Karpas-422 (cell line): ENCODE measurements at regions not wholly inside any gene's neighbourhood (a gene's known extent, or its start where the extent isn't known, plus 50 kb on each side); places are given as distances from the start of the nearest gene placed in this dataset.

ENCODE experiments used
- DNase-seq: peaks from one replicate; pipeline ENCODE4 v3.0.0-alpha.2; 2015
- H2AFZ ChIP-seq: fragments of 200-600 bp; sonication (generic); 2 replicates; pipeline ENCODE4 v1.6.1; 2014; ENCODE audit warnings: antibody characterized with exemption, low read length, mixed read lengths
- H3K27ac ChIP-seq: fragments of 200-600 bp; sonication (generic); 2 replicates; pipeline ENCODE4 v1.5.1; 2014; ENCODE audit warnings: mild to moderate bottlenecking, low read length, moderate library complexity
- H3K27me3 ChIP-seq: fragments of 200-600 bp; sonication (generic); 2 replicates; pipeline ENCODE4 v1.6.1; 2014; ENCODE audit warnings: low read length, mixed read lengths
- H3K36me3 ChIP-seq: fragments of 200-600 bp; sonication (generic); 2 replicates; pipeline ENCODE4 v1.6.1; 2014; ENCODE audit warnings: low read length, mixed read lengths; ENCODE audit not compliant: insufficient read depth
- H3K4me1 ChIP-seq: fragments of 200-600 bp; sonication (generic); 2 replicates; pipeline ENCODE4 v1.6.1; 2014; ENCODE audit warnings: mild to moderate bottlenecking, low read length, mixed read lengths
- H3K4me2 ChIP-seq: fragments of 200-600 bp; sonication (generic); 2 replicates; pipeline ENCODE4 v1.6.1; 2014; ENCODE audit warnings: low read length, low read depth, mild to moderate bottlenecking; ENCODE audit not compliant: poor library complexity, severe bottlenecking
- H3K4me3 ChIP-seq: fragments of 200-600 bp; sonication (generic); 2 replicates; pipeline ENCODE4 v1.5.1; 2014; ENCODE audit warnings: mild to moderate bottlenecking, antibody characterized with exemption, low read length, mixed read lengths
- H3K79me2 ChIP-seq: fragments of 200-600 bp; sonication (generic); 2 replicates; pipeline ENCODE4 v1.6.1; 2014; ENCODE audit warnings: mild to moderate bottlenecking, low read length, mixed read lengths
- H3K9ac ChIP-seq: fragments of 200-600 bp; sonication (generic); 2 replicates; pipeline ENCODE4 v1.6.0; 2014; ENCODE audit warnings: low read length
- H3K9me2 ChIP-seq: fragments of 200-600 bp; sonication (generic), shearing (Covaris generic); replicated peaks from 2 replicates; pipeline ENCODE4 v1.6.0; 2014; ENCODE audit warnings: mild to moderate bottlenecking, low read length, moderate library complexity; ENCODE audit not compliant: insufficient read depth
- H3K9me3 ChIP-seq: fragments of 300-700, 200-600 bp; sonication (generic); 2 replicates; pipeline ENCODE4 v1.6.1; 2014; ENCODE audit warnings: low read length, mixed read lengths
- H4K20me1 ChIP-seq: fragments of 200-600 bp; sonication (generic); 2 replicates; pipeline ENCODE4 v1.6.1; 2014; ENCODE audit warnings: mild to moderate bottlenecking, antibody characterized with exemption, low read length, low read depth; ENCODE audit not compliant: insufficient read depth

DNA sequence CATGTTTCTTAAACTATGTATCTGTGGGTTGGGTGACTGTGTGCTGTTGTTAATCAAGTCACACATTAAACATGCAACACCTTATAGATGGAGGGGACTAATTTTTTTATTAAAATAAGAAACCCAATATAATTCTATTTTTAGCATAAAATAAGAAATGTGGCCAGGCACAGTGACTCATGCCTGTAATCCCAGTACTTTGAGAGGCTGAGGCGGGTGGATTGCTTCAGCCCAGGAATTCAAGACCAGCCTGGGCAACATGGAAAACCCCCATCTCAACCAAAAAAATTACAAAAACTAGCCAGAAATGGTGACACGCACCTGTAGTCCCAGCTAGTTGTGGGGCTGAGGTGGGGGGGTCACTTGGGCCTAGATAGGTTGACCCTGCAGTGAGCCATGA is 1021.0 kb downstream of the EPHA3 start:
- Histone ChIP-seq H3K9me3 (no peaks in the 10 kb centered on the region), H3K9me2 (no peaks in the 10 kb centered on the region), H4K20me1 (no peaks in the 10 kb centered on the region), H3K27me3 (no peaks in the 10 kb centered on the region), H3K36me3 (no peaks in the 10 kb centered on the region), H3K79me2 (no peaks in the 10 kb centered on the region), H3K4me1 (no peaks in the 10 kb centered on the region), H3K4me2 (no peak overlapping the region), H3K4me3 (no peak overlapping the region), H2AFZ (no peak overlapping the region), H3K9ac (no peak overlapping the region), H3K27ac (no peak overlapping the region)
- no peak for DNase-seq

DNA sequence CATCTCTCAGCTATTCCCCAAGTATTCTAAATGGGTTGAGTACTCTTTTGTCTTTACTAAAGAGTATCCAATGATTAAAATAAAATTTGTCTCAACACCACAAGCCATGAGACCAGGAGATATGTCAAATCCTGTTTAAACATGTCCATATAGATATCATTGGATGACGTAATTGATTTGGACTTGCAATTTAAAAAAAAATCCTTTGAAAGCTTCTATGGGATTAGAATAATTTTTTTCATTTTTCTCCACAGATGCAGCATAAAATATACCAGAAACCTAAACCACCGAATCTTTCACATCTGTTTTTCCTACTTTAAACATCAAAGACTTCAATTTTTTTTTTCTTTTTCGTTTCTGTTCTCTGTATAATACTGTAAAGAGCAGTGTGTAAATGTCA is 1022.3 kb downstream of the EPHA3 start:
- H3K4me3 ChIP-seq = no peak overlapping the region
- no peak overlapping the region for H3K9ac ChIP-seq
- H4K20me1 ChIP-seq = no peaks in the 10 kb centered on the region
- H3K9me3 ChIP-seq = no peaks in the 10 kb centered on the region
- H3K79me2 ChIP-seq = no peaks in the 10 kb centered on the region
- no peak overlapping the region for H2AFZ ChIP-seq
- no peaks in the 10 kb centered on the region for H3K27me3 ChIP-seq
- H3K27ac ChIP-seq = no peak overlapping the region
- no peaks in the 10 kb centered on the region for H3K4me1 ChIP-seq
- no peaks in the 10 kb centered on the region for H3K9me2 ChIP-seq
- H3K36me3 ChIP-seq = no peaks in the 10 kb centered on the region
- no peak for DNase-seq
- no peak overlapping the region for H3K4me2 ChIP-seq

DNA sequence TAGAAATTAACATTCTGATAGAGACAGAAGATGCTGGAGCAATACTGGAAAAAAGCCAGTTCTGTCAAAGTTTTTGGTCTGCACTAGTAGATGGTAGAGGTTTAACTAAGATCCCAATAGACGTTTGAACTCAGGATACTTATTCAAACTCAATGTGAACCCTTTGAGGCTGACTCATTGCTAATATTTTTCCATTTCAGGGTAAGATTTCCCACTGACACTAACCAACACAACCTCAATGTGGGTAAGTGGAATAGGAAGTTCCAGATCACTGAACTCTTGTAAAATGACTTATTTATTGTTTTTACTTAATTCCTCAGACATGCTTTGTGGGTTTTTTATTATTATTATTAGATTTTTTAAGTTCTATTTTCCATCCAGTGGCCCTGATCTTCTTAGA is 1024.8 kb downstream of the EPHA3 start:
- DNase-seq = no peak
- no peak overlapping the region for H3K4me3 ChIP-seq
- H3K27ac ChIP-seq = no peak overlapping the region
- no peaks in the 10 kb centered on the region for H3K79me2 ChIP-seq
- H3K36me3 ChIP-seq = no peaks in the 10 kb centered on the region
- no peak overlapping the region for H2AFZ ChIP-seq
- H3K4me2 ChIP-seq = no peak overlapping the region
- H4K20me1 ChIP-seq = no peaks in the 10 kb centered on the region
- H3K9me3 ChIP-seq = no peaks in the 10 kb centered on the region
- H3K9ac ChIP-seq = no peak overlapping the region
- H3K4me1 ChIP-seq = no peaks in the 10 kb centered on the region
- no peaks in the 10 kb centered on the region for H3K27me3 ChIP-seq
- H3K9me2 ChIP-seq = no peaks in the 10 kb centered on the region

DNA sequence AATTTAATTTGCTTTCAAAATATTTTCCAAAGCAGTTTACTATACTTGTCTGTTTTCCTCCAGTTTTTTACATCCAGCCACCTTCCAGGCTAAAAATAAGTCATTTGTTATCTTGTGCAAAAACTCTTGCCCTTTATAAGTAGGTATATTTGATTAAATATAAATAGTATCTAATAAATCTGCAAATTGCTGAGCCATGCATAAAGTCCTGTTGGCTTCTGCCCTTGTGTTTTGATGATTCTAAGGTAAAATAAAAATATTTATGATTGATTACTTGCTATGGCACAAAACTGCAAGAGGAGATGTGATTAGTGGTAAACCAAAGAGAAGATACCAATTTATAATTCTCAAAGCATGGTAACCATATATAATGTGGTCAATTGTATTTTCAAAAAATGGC is 1026.7 kb downstream of the EPHA3 start:
- Histone ChIP-seq H4K20me1 (no peaks in the 10 kb centered on the region), H3K9me3 (no peaks in the 10 kb centered on the region), H3K4me3 (no peak overlapping the region), H3K4me2 (no peak overlapping the region), H3K79me2 (no peaks in the 10 kb centered on the region), H3K27ac (no peak overlapping the region), H3K9ac (no peak overlapping the region), H2AFZ (no peak overlapping the region), H3K27me3 (no peaks in the 10 kb centered on the region), H3K4me1 (no peaks in the 10 kb centered on the region), H3K9me2 (no peaks in the 10 kb centered on the region), H3K36me3 (no peaks in the 10 kb centered on the region)
- no peak for DNase-seq

DNA sequence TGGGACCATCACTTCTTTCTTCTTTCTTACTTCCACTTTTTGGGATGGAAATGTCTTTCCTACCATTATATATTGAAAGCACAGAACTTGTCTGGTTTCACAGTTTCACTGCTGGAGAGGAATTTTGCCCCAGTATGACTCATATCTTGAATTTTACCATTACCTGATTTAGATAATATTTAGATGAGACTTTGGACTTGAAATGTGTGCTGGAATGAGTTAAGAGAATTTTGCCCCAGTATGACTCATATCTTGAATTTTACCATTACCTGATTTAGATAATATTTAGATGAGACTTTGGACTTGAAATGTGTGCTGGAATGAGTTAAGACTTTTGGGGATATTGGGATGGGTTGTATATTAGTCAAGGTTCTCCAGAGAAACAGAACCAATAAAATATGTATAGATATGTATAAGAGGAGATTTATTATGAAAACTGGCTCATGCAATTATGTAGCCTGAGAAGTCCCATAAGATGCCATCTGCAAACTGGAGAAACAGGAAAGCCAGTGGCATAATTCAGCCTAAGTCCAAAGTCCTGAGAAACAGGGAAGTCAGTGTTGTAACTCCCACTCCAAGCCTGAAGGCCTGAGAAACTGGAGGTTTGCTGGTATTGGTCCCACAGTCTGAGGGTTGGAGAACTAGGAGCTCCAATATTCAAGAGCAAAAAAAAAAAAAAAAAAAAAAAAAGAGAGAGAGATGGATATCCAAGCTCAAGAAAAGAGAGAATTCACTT is 1029.2 kb downstream of the EPHA3 start:
- no peaks in the 10 kb centered on the region for H3K9me2 ChIP-seq
- H3K9me3 ChIP-seq = no peaks in the 10 kb centered on the region
- no peaks in the 10 kb centered on the region for H3K36me3 ChIP-seq
- DNase-seq = no peak
- H3K4me1 ChIP-seq = no peaks in the 10 kb centered on the region
- no peaks in the 10 kb centered on the region for H3K27me3 ChIP-seq
- H2AFZ ChIP-seq = no peak overlapping the region
- no peak overlapping the region for H3K4me3 ChIP-seq
- no peak overlapping the region for H3K9ac ChIP-seq
- H3K4me2 ChIP-seq = no peak overlapping the region
- no peaks in the 10 kb centered on the region for H3K79me2 ChIP-seq
- no peak overlapping the region for H3K27ac ChIP-seq
- H4K20me1 ChIP-seq = no peaks in the 10 kb centered on the region

DNA sequence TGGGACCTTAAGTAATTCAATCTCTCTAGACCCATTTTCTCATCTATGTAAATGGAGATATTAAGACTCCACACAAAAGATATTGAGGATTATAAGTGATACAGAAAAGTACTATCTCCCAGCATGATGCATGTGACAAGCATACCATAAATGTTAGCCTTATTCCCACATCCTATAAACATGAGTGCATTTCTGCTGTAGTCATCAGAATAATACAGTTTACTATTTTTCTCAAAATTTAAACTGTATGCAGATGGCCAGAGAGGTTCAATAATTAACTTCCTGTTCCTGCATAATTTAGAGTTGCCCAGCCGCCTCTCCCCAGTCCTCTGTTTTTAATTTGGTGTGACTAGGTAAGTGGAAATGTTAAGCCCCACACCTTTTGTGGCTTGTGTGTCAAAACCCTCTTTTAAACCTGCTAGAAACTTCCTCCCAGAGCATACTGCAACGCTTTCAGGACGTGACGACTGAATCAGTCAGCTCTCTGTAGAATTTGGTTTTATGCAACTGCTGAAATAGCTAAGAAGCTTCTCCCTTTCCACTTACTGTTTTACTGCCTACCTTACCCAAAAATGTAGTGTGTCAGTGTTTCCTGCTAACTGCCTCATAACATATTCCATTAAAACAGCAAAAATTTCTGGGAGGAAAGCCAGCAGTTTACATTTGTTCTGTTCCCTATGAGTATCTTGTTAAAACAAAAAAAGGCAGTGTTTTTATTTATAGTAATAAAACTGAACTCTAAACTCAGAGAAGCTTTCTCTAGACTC is 1037.9 kb downstream of the EPHA3 start:
- H3K9ac ChIP-seq = no peak overlapping the region
- no peaks in the 10 kb centered on the region for H3K79me2 ChIP-seq
- no peak overlapping the region for H2AFZ ChIP-seq
- no peak overlapping the region for H3K27ac ChIP-seq
- no peaks in the 10 kb centered on the region for H3K4me1 ChIP-seq
- H3K9me2 ChIP-seq = no peaks in the 10 kb centered on the region
- no peak overlapping the region for H3K4me3 ChIP-seq
- no peaks in the 10 kb centered on the region for H3K9me3 ChIP-seq
- no peaks in the 10 kb centered on the region for H3K27me3 ChIP-seq
- no peak for DNase-seq
- no peaks in the 10 kb centered on the region for H3K36me3 ChIP-seq
- H3K4me2 ChIP-seq = no peak overlapping the region
- no peaks in the 10 kb centered on the region for H4K20me1 ChIP-seq

DNA sequence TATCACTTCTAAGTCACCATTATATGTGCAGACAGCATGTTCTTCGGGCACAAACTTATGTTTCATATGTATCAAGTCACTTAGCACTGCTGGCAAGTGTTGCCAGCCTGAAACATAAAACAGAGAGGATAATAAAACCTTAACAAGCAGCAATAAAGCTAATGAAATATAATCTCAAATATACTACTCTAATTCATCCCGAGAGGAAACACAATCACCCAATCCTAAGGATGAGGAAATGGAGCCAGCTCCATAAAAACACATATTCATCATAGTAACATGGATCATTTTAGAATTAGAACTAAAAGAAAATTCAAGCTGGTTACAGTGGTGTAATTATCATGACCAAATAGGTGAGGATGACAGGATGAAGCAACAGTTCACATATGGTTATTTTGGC is 1072.7 kb downstream of the EPHA3 start:
- Histone ChIP-seq H3K27me3 (no peaks in the 10 kb centered on the region), H3K4me2 (no peak overlapping the region), H3K9ac (no peak overlapping the region), H2AFZ (no peak overlapping the region), H3K9me3 (no peaks in the 10 kb centered on the region), H3K36me3 (no peaks in the 10 kb centered on the region), H3K79me2 (no peaks in the 10 kb centered on the region), H3K27ac (no peak overlapping the region), H3K9me2 (no peaks in the 10 kb centered on the region), H4K20me1 (no peaks in the 10 kb centered on the region), H3K4me1 (no peaks in the 10 kb centered on the region), H3K4me3 (no peak overlapping the region)
- no peak for DNase-seq

DNA sequence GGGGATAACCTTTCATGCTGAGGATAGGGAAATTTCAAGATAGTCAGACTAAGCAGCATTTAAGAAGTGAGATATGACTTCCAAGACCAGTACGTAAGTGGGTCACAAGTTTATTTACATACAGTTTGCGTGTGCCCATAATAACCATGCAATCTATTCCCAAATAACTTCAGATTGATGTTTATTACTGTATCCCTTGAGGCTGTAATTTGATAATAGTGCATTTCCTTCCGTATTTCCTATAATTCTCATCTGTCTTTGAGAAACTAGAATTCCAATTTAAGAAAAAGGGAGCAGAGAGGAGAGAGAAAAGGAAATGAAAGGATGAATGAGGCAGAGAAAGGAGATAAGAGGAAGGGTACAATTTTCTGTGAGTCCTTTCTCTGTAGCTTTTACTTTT is 1073.1 kb downstream of the EPHA3 start:
- H3K9me3 ChIP-seq = no peaks in the 10 kb centered on the region

More for the DNA sequence above, 1073.1 kb downstream of the EPHA3 start:
- H2AFZ ChIP-seq = no peak overlapping the region
- H3K4me1 ChIP-seq = no peaks in the 10 kb centered on the region
- H3K36me3 ChIP-seq = no peaks in the 10 kb centered on the region
- no peaks in the 10 kb centered on the region for H4K20me1 ChIP-seq
- no peaks in the 10 kb centered on the region for H3K27me3 ChIP-seq
- H3K4me3 ChIP-seq = no peak overlapping the region
- no peak for DNase-seq
- H3K27ac ChIP-seq = no peak overlapping the region
- H3K4me2 ChIP-seq = no peak overlapping the region
- no peak overlapping the region for H3K9ac ChIP-seq
- H3K9me2 ChIP-seq = no peaks in the 10 kb centered on the region
- H3K79me2 ChIP-seq = no peaks in the 10 kb centered on the region
